Stimulated activated memory B cell treated with anti-CD40 and anti-IgM and Interleukin-4, amounts not matched to agents 10 μg/mL and 1 μg/mL and 100 μg/mL, for 72 hours (primary cell): ENCODE measurements at regions not wholly inside any gene's neighbourhood (a gene's known extent, or its start where the extent isn't known, plus 50 kb on each side); places are given as distances from the start of the nearest gene placed in this dataset.
A peak's percentile ranks its signal among the peaks of the same experiment; 100 is the strongest.

Source experiments
- ATAC-seq: fragments of 150-1000 bp; cut with Tn5 transposase; 2 replicates; pipeline ENCODE4 v1.10.0; 2021
- H3K27ac Mint-ChIP-seq: one replicate; pipeline ENCODE4 v1.8.0; 2022; ENCODE audit warnings: mild to moderate bottlenecking, mixed read lengths
- H3K27me3 Mint-ChIP-seq: one replicate; pipeline ENCODE4 v1.8.0; 2022; ENCODE audit warnings: mixed read lengths
- H3K36me3 Mint-ChIP-seq: one replicate; pipeline ENCODE4 v1.8.0; 2022; ENCODE audit warnings: mixed read lengths
- H3K4me1 Mint-ChIP-seq: one replicate; pipeline ENCODE4 v1.8.0; 2022; ENCODE audit warnings: mixed read lengths
- H3K4me3 Mint-ChIP-seq: one replicate; pipeline ENCODE4 v1.8.0; 2022; ENCODE audit warnings: mild to moderate bottlenecking, moderate library complexity, mixed read lengths
- H3K9me3 Mint-ChIP-seq: one replicate; pipeline ENCODE4 v1.8.0; 2022; ENCODE audit warnings: mixed read lengths

DNA sequence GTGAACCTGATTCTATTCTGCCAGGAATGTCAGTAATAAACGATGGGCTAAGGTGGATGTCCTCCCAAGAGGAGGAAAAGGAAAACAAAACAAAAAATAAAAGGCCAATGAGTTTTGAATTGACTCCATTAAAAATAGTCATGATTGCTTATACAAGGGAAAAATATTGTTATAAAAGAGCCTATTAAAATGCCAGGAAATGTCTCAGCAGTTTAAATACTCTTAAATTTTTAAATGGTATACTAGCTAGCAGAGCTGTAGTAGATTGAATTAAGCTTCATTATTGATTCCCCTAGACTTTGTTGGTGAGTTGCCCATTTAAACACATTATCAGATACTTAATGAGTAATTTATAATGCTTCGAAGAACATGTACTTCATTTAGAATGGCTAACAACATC is 990.9 kb upstream of the GJE1 start:
- ATAC-seq: no peak
- Mint-ChIP-seq H3K4me1 (no peaks in the 10 kb centered on the region), H3K9me3 (no peaks in the 10 kb centered on the region), H3K36me3 (no peaks in the 10 kb centered on the region), H3K27me3 (no peaks in the 10 kb centered on the region), H3K27ac (no peak overlapping the region), H3K4me3 (no peak overlapping the region)

DNA sequence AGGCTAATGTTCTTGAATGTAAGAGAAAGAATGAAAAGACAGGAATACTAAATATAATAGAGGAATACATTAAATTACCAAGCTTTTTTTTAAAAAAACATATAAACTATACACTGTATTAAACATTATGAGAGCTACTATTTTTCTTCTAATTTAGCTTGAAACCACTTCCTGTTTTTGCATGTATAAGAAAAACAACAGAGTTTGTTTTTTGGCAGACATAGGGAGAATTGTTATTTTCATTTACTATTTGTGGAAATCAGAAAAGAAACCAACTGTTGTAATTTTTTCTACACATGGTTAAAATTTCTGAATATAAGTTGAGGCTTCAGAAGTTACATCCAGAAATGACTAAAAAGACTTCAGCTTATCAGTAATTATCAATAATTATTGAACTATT is 991.8 kb upstream of the GJE1 start:
- Mint-ChIP-seq H3K36me3 (no peaks in the 10 kb centered on the region), H3K9me3 (no peaks in the 10 kb centered on the region), H3K4me3 (no peak overlapping the region), H3K4me1 (no peaks in the 10 kb centered on the region), H3K27me3 (no peaks in the 10 kb centered on the region), H3K27ac (no peak overlapping the region)
- ATAC-seq: no peak

DNA sequence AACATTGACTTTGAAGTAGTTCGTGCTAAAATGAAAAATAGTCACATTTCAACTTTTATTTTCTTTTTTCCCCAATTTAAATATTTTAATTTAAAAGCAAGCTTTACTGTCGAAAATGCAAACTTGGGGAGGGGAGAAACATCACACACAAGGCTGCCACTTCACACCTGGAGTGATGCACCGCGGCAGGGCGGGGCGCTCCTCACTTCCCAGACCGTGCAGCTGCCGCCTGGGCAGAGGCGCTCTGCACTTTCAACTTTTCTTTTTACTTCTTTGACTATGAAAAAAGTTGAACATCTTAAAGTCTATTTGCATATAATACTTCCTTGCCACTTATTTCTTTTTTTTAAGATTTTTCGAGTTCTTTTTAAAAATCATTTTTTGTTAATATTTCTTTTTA is 993.3 kb upstream of the GJE1 start:
- no peak for ATAC-seq
- Mint-ChIP-seq H3K27me3 (no peaks in the 10 kb centered on the region), H3K9me3 (no peaks in the 10 kb centered on the region), H3K4me1 (no peaks in the 10 kb centered on the region), H3K27ac (no peak overlapping the region), H3K36me3 (no peaks in the 10 kb centered on the region), H3K4me3 (no peak overlapping the region)

GRCh38 chr6:141134723-141135122 is 998.0 kb upstream of the GJE1 start:
- Mint-ChIP-seq H3K27me3 (no peaks in the 10 kb centered on the region), H3K9me3 (peaks cover 3% of the 10 kb centered on the region), H3K36me3 (no peaks in the 10 kb centered on the region), H3K27ac (no peak overlapping the region), H3K4me1 (no peaks in the 10 kb centered on the region), H3K4me3 (no peak overlapping the region)
- no peak for ATAC-seq

DNA sequence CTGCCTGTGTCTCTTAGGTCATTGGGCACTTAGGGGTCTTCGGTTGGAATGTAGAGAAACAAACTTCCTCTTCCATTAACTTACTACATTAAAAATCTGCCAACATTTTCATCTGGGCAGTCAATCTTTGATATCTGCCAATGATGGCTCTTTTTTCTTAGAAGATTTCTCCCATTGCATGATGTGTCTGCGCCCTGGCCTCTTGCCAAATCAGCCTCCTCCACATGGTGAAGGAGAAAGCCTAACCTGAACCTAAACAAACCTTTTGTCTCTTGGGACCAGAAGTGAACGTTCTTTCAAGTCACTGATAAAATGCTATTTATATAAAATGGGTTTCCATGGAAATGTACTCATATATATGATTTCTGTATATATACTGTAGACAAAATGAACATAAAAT is 998.9 kb upstream of the GJE1 start:
- Mint-ChIP-seq H3K4me3 (no peak overlapping the region), H3K4me1 (no peaks in the 10 kb centered on the region), H3K27me3 (no peaks in the 10 kb centered on the region), H3K27ac (no peak overlapping the region), H3K9me3 (peaks cover 3% of the 10 kb centered on the region), H3K36me3 (no peaks in the 10 kb centered on the region)
- no peak for ATAC-seq

DNA sequence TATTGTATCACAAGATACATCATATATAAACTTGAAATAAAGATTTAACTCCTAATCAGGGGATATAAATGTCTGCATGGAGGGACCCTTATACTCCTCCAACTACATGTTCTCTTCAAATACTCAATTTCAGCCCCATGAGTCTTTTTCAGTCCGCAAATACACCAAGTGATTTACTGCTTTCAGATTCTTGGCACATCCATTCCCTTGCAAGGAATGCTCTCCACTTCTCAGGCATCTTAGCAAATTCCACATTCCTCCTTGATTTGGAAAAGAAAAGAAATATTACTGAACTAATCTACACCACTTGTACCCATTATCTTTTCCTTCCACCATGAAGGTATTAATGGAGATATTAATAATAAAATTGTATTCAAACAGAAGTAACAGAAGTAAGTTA is 999.4 kb upstream of the GJE1 start:
- Mint-ChIP-seq H3K27ac (no peak overlapping the region), H3K9me3 (peaks cover 3% of the 10 kb centered on the region), H3K4me3 (no peak overlapping the region), H3K27me3 (no peaks in the 10 kb centered on the region), H3K36me3 (no peaks in the 10 kb centered on the region), H3K4me1 (no peaks in the 10 kb centered on the region)
- ATAC-seq: no peak

DNA sequence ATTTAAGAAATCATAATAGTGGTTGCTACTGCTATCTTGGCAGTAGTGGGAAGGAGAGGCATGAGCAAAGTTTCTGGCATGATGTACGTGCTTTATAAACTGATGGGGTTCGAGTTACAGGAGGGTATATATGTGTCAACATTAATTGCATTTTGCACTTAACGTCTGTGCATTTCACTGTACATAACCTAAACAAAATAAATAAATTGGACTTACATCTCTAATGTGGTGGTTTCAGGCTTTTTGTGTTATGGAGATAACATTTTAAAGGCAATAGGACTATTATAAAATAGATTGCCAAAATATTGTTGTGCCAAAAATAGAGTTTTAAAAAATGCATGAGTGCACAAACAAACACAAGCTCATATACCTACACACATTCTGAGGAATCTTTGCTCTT is 1001.1 kb upstream of the GJE1 start:
- H3K27ac Mint-ChIP-seq: no peak overlapping the region
- H3K4me3 Mint-ChIP-seq: no peak overlapping the region
- H3K27me3 Mint-ChIP-seq: no peaks in the 10 kb centered on the region
- no peak for ATAC-seq
- H3K36me3 Mint-ChIP-seq: no peaks in the 10 kb centered on the region
- no peaks in the 10 kb centered on the region for H3K4me1 Mint-ChIP-seq
- peaks cover 3% of the 10 kb centered on the region for H3K9me3 Mint-ChIP-seq

- Mint-ChIP-seq H3K4me3 (no peak overlapping the region), H3K27me3 (no peaks in the 10 kb centered on the region), H3K9me3 (no peaks in the 10 kb centered on the region), H3K4me1 (peaks cover 11% of the 10 kb centered on the region), H3K36me3 (no peaks in the 10 kb centered on the region), H3K27ac (no peak overlapping the region)
- no peak for ATAC-seq
Measured at GRCh38 chr6:141123497-141123896, 1009.2 kb upstream of the GJE1 start.

GRCh38 chr6:141123049-141123448 is 1009.7 kb upstream of the GJE1 start:
- peaks cover 11% of the 10 kb centered on the region for H3K4me1 Mint-ChIP-seq
- H3K4me3 Mint-ChIP-seq: no peak overlapping the region
- no peak overlapping the region for H3K27ac Mint-ChIP-seq
- no peaks in the 10 kb centered on the region for H3K36me3 Mint-ChIP-seq
- no peak for ATAC-seq
- no peaks in the 10 kb centered on the region for H3K9me3 Mint-ChIP-seq
- H3K27me3 Mint-ChIP-seq: no peaks in the 10 kb centered on the region

DNA sequence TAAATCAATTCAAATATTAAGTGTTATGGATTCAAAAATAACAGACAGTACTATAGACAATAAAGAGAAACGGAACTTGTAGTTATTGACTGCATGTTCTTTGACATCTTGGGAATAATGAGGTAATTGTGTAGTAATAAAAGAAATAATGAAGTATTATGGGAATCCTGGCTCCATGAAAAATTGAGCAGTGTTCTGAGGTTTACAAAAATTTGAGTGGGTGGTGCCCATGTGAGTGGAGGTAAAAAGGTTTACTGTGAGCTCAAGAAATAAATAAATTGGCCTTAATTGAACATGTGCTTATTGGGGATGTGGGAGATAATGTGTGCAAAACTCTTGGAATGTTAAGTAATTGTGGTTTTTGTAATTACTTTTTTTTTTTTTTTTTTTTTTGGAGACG is 1013.7 kb upstream of the GJE1 start:
- Mint-ChIP-seq H3K27ac (no peak overlapping the region), H3K27me3 (no peaks in the 10 kb centered on the region), H3K4me1 (peaks cover 11% of the 10 kb centered on the region), H3K9me3 (no peaks in the 10 kb centered on the region), H3K4me3 (no peak overlapping the region), H3K36me3 (no peaks in the 10 kb centered on the region)
- ATAC-seq: no peak

- H3K36me3 Mint-ChIP-seq: no peaks in the 10 kb centered on the region
- no peak overlapping the region for H3K4me3 Mint-ChIP-seq
Measured at GRCh38 chr6:141117874-141118273, 1014.9 kb upstream of the GJE1 start.

DNA sequence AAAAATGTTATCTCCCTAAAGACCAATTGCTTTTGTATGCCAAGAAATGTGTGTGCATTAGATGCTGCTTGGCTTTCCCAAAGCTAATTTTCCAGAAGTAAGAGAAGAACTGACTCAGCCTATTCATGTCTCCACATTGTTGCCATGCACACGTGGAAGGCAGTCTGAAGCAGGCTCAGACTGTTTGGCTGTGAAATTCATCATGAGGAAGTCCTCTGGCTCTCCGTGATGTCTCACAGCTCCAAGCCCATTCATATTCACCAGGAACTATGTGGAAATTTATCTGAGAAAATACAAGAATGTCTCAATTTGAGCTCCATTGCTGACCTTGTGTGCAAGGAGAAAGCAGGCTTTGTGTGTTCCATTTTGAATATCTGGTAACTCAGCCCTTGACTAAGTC is 1022.2 kb upstream of the GJE1 start:
- Mint-ChIP-seq H3K4me3 (no peak overlapping the region), H3K4me1 (no peaks in the 10 kb centered on the region), H3K27me3 (no peaks in the 10 kb centered on the region), H3K27ac (no peak overlapping the region), H3K36me3 (no peaks in the 10 kb centered on the region), H3K9me3 (no peaks in the 10 kb centered on the region)
- ATAC-seq: no peak

More at GRCh38 chr6:141117874-141118273, 1014.9 kb upstream of the GJE1 start:
- Mint-ChIP-seq H3K27ac (no peak overlapping the region), H3K27me3 (no peaks in the 10 kb centered on the region), H3K4me1 (peaks cover 2% of the 10 kb centered on the region), H3K9me3 (no peaks in the 10 kb centered on the region)
- ATAC-seq: no peak

GRCh38 chr6:141107591-141108160 is 1025.0 kb upstream of the GJE1 start:
- peaks cover 3% of the 10 kb centered on the region for H3K9me3 Mint-ChIP-seq
- peak; percentile 27 for ATAC-seq
- H3K4me1 Mint-ChIP-seq: no peaks in the 10 kb centered on the region
- no peaks in the 10 kb centered on the region for H3K27me3 Mint-ChIP-seq
- no peak overlapping the region for H3K27ac Mint-ChIP-seq
- no peaks in the 10 kb centered on the region for H3K36me3 Mint-ChIP-seq
- no peak overlapping the region for H3K4me3 Mint-ChIP-seq

GRCh38 chr6:141105481-141105880 is 1027.2 kb upstream of the GJE1 start:
- H3K4me1 Mint-ChIP-seq: no peaks in the 10 kb centered on the region
- H3K27me3 Mint-ChIP-seq: no peaks in the 10 kb centered on the region
- no peak overlapping the region for H3K27ac Mint-ChIP-seq

GRCh38 chr6:141103246-141103645 is 1029.5 kb upstream of the GJE1 start:
- H3K9me3 Mint-ChIP-seq: peaks cover 3% of the 10 kb centered on the region
- no peaks in the 10 kb centered on the region for H3K27me3 Mint-ChIP-seq
- H3K4me3 Mint-ChIP-seq: no peak overlapping the region
- no peaks in the 10 kb centered on the region for H3K36me3 Mint-ChIP-seq
- ATAC-seq: no peak
- H3K4me1 Mint-ChIP-seq: no peaks in the 10 kb centered on the region
- no peak overlapping the region for H3K27ac Mint-ChIP-seq

More at GRCh38 chr6:141105481-141105880, 1027.2 kb upstream of the GJE1 start:
- H3K9me3 Mint-ChIP-seq: peaks cover 3% of the 10 kb centered on the region
- H3K36me3 Mint-ChIP-seq: no peaks in the 10 kb centered on the region
- no peak for ATAC-seq
- H3K4me3 Mint-ChIP-seq: no peak overlapping the region

- no peak overlapping the region for H3K27ac Mint-ChIP-seq
- no peaks in the 10 kb centered on the region for H3K36me3 Mint-ChIP-seq
- H3K27me3 Mint-ChIP-seq: no peaks in the 10 kb centered on the region
- no peak for ATAC-seq
- no peak overlapping the region for H3K4me3 Mint-ChIP-seq
- no peaks in the 10 kb centered on the region for H3K9me3 Mint-ChIP-seq
- H3K4me1 Mint-ChIP-seq: no peaks in the 10 kb centered on the region
Measured at GRCh38 chr6:141097471-141097870, 1035.3 kb upstream of the GJE1 start.

DNA sequence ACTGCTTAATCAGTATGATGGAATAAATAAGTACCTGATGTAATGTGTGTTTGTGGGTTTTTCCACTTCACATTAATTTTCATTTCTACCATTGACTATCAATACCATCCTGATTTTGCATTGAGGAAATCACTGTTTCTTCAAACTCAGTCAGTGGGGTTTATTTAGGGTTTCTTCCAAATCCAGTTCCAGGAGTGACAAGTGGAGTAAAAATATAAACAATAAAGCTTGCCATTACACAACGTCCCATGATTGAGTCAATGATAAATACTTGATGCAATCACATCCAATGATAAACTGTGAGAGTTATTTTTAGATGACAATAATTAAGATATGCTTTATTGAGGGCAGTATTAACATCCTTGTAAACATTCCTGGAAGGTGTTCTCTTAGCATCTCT is 1037.4 kb upstream of the GJE1 start:
- Mint-ChIP-seq H3K9me3 (no peaks in the 10 kb centered on the region), H3K36me3 (no peaks in the 10 kb centered on the region), H3K4me3 (no peak overlapping the region), H3K27me3 (no peaks in the 10 kb centered on the region), H3K4me1 (no peaks in the 10 kb centered on the region), H3K27ac (no peak overlapping the region)
- no peak for ATAC-seq
